ENCODE measurements at regions not wholly inside any gene's neighbourhood (a gene's known extent, or its start where the extent isn't known, plus 50 kb on each side); places are given as distances from the start of the nearest gene placed in this dataset.

DNA sequence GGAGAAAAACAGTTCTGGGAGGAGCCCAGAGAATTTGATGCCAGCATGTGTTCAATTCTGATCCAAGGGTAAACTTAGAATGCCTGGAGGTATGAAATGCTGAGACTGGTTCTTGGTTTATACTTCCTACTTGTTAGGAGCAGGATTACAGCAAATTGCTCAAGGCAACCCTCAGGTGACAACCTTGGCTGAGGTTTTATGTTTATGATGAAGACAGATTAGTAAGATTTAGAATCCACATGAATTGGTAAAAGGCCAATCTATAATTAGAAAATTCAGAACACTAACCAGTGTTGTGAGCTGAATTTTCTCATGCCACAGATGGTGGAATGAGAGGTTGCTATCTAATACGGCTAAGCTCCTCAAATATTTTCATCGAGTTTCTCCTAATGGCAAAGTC is 235.3 kb upstream of the NRIP1 start:
- DNase-seq (ENCODE audit: low spot score) = no peak
- 89% methylated on average over 2 of the region's 2 CpGs for WGBS
- H3K9me3 ChIP-seq = no peaks in the 10 kb centered on the region
- intact Hi-C loops (cut with DNase I) = no loop called here
- H3K4me3 ChIP-seq = no peak overlapping the region
- TF ChIP-seq, protein P1, sequence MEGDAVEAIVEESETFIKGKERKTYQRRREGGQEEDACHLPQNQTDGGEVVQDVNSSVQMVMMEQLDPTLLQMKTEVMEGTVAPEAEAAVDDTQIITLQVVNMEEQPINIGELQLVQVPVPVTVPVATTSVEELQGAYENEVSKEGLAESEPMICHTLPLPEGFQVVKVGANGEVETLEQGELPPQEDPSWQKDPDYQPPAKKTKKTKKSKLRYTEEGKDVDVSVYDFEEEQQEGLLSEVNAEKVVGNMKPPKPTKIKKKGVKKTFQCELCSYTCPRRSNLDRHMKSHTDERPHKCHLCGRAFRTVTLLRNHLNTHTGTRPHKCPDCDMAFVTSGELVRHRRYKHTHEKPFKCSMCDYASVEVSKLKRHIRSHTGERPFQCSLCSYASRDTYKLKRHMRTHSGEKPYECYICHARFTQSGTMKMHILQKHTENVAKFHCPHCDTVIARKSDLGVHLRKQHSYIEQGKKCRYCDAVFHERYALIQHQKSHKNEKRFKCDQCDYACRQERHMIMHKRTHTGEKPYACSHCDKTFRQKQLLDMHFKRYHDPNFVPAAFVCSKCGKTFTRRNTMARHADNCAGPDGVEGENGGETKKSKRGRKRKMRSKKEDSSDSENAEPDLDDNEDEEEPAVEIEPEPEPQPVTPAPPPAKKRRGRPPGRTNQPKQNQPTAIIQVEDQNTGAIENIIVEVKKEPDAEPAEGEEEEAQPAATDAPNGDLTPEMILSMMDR (IDR thresholded peaks at IDR 0.05) = no peak
- TF ChIP-seq POLR2A (IDR thresholded peaks at IDR 0.05) (no peak), POLR2AphosphoS5 (IDR thresholded peaks at IDR 0.05) (no peak)
- H3K36me3 ChIP-seq = no peaks in the 10 kb centered on the region
- no peaks in the 10 kb centered on the region for H3K4me1 ChIP-seq (replicated peaks)
- no peaks in the 10 kb centered on the region for H3K27me3 ChIP-seq (replicated peaks; ENCODE audit: insufficient read depth)
- H3K27ac ChIP-seq = no peak overlapping the region

DNA sequence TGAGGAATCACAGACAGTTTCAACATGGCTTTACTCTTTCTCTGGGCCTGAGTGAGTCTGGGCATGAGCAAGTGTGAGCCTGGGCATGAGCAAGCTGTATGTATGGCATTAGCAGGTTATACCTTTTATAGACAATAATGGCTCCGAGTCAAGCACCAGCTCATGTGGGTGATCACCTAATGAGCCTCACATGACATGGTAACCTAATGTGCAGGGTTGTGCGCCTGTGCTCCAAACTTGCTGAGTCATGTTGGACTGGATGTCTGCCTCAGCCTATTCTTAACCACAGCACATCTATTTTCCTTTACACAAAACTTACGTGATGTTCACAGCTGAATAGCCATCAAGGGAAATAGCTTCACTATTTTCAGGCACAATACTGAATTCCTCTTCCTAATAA is 236.2 kb upstream of the NRIP1 start:
- Histone ChIP-seq H3K9me3 (no peaks in the 10 kb centered on the region), H3K27ac (no peak overlapping the region), H3K36me3 (no peaks in the 10 kb centered on the region), H3K4me1 (replicated peaks) (no peaks in the 10 kb centered on the region), H3K4me3 (no peak overlapping the region), H3K27me3 (replicated peaks; ENCODE audit: insufficient read depth) (no peaks in the 10 kb centered on the region)
- TF ChIP-seq POLR2A (IDR thresholded peaks at IDR 0.05) = no peak
- TF ChIP-seq, protein P1 (IDR thresholded peaks at IDR 0.05) = no peak
- DNase-seq (ENCODE audit: low spot score) = no peak
- intact Hi-C loops (cut with DNase I) = no loop called here
- WGBS = 92% methylated on average over 3 of the region's 3 CpGs

DNA sequence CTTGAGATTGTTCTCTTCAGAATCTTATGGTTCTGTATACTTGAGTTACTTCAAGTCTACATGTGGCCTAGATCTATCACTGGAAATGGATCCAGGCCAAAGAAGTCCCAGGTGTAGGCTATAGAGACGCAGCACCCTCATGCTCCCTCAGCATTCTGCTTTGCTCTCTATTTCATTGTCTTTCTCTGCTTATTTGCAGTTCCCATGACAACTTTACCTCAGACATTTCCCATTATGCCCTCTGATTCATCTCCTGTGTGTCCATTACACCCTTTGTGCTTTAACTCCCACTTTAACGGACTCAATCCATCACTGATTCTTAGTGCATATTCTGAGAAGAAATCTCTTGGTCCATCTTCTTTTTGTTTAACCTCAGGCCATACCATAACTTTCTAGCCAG is 236.9 kb upstream of the NRIP1 start:
- Histone ChIP-seq H3K9me3 (no peaks in the 10 kb centered on the region), H3K4me1 (replicated peaks) (no peaks in the 10 kb centered on the region)
- intact Hi-C loops (cut with DNase I) = no loop called here

DNA sequence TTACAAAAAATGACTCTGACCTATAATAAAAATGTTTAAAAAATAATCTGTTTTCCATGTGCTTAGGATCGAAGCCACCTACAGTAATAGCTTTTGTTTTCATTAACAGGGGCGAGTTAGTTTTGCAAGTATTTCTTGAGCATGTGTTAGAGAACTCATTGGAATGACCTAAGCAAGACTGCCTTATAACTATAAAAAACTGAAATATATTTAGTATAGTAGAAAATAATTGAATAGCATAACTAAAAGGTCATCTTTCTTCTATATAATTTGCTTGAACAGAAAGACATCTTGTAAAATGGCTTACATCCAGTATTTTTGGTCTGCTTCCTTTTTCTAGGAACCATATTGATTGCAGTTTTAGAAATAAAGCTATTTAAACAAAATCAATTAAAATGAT is 241.5 kb upstream of the NRIP1 start:
- no peak overlapping the region for H3K27ac ChIP-seq
- WGBS = 93% methylated on average over 2 of the region's 2 CpGs
- H3K27me3 ChIP-seq (replicated peaks; ENCODE audit: insufficient read depth) = no peaks in the 10 kb centered on the region
- TF ChIP-seq POLR2A (IDR thresholded peaks at IDR 0.05) (no peak), POLR2AphosphoS5 (IDR thresholded peaks at IDR 0.05) (no peak)
- TF ChIP-seq, protein P1 (IDR thresholded peaks at IDR 0.05) = no peak
- no peak overlapping the region for H3K4me3 ChIP-seq
- no peaks in the 10 kb centered on the region for H3K36me3 ChIP-seq
- intact Hi-C loops (cut with DNase I) = no loop called here
- no peaks in the 10 kb centered on the region for H3K4me1 ChIP-seq (replicated peaks)
- no peak for DNase-seq (ENCODE audit: low spot score)
- no peaks in the 10 kb centered on the region for H3K9me3 ChIP-seq

More for the DNA sequence above, 236.9 kb upstream of the NRIP1 start:
- DNase-seq (ENCODE audit: low spot score) = no peak
- no peaks in the 10 kb centered on the region for H3K27me3 ChIP-seq (replicated peaks; ENCODE audit: insufficient read depth)
- H3K4me3 ChIP-seq = no peak overlapping the region
- TF ChIP-seq POLR2AphosphoS5 (IDR thresholded peaks at IDR 0.05) (no peak), POLR2A (IDR thresholded peaks at IDR 0.05) (no peak)
- TF ChIP-seq, protein P1 (IDR thresholded peaks at IDR 0.05) = no peak
- no peaks in the 10 kb centered on the region for H3K36me3 ChIP-seq
- WGBS = 76% methylated on average over 2 of the region's 2 CpGs
- no peak overlapping the region for H3K27ac ChIP-seq

DNA sequence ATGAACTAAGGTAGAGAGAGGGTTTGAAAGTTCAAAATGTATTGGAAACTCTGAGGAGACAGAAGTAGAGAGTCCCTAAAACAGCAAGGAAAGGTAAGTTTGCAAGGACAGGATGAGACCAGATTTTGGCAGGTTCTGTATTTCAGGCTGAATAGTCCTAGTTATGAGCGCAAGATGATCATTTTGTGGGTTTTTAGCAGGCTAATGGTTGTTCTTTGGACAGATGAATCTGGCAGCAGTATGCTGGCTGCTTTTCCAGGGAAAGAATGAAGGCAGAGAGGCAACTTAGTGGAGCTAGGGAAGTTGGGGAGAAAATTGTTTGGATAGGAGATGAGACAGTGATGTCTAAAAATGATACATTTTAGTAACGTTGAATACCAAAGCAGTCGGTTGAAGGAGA is 243.5 kb upstream of the NRIP1 start:
- Histone ChIP-seq H3K27me3 (replicated peaks; ENCODE audit: insufficient read depth) (no peaks in the 10 kb centered on the region), H3K9me3 (no peaks in the 10 kb centered on the region), H3K4me3 (no peak overlapping the region), H3K4me1 (replicated peaks) (no peaks in the 10 kb centered on the region), H3K27ac (no peak overlapping the region), H3K36me3 (no peaks in the 10 kb centered on the region)
- intact Hi-C loops (cut with DNase I) = no loop called here
- TF ChIP-seq POLR2A (IDR thresholded peaks at IDR 0.05) (no peak), POLR2AphosphoS5 (IDR thresholded peaks at IDR 0.05) (no peak)
- TF ChIP-seq, protein P1 (IDR thresholded peaks at IDR 0.05) = no peak
- DNase-seq (ENCODE audit: low spot score) = no peak
- 80% methylated on average over 3 of the region's 3 CpGs for WGBS

Data from prostate gland (tissue), 2 donors.